ENCODE measurements at regions not wholly inside any gene's neighbourhood (a gene's known extent, or its start where the extent isn't known, plus 50 kb on each side); places are given as distances from the start of the nearest gene placed in this dataset.

- in situ Hi-C loops (cut with MboI; ENCODE audit: low pct_unique_long_range_greater_than_20kb in 2 of 9, low sequenced_read_pairs in 9 of 9, unreplicated experiment in 9 of 9) = loop anchor here in 1 of 9 experiments (25.0 kb wide), 1 partner anchor 99 kb away; no protein-coding TSS in a partner anchor
- no peaks in the 10 kb centered on the region for H3K4me1 ChIP-seq (replicated peaks in 1 of 2)
- WGBS, 10 experiments = 0 to 52% (median 23%) methylated on average over 2 to 5 of the region's 6 CpGs; no CpG with 5 or more reads in 1 of the 10 experiments
- no peak overlapping the region for H3K4me3 ChIP-seq
- no peak for ATAC-seq (replicated peaks in 6 of 8)
- no peak overlapping the region for H3K27ac ChIP-seq
Measured at GRCh38 chr12:126663304-126664094, 1598.3 kb downstream of the AACS start.

GRCh38 chr12:126667339-126667738 is 1599.6 kb upstream of the TMEM132C start:
- in situ Hi-C loops (cut with MboI; ENCODE audit: low pct_unique_long_range_greater_than_20kb in 2 of 9, low sequenced_read_pairs in 9 of 9, unreplicated experiment in 9 of 9) = loop anchor here in 1 of 9 experiments (25.0 kb wide), 1 partner anchor 95 kb away; no protein-coding TSS in a partner anchor
- Histone ChIP-seq H3K4me3 (no peak overlapping the region), H3K4me1 (replicated peaks in 1 of 2) (no peaks in the 10 kb centered on the region), H3K27ac (no peak overlapping the region)
- 0 to 60% (median 26%) methylated on average over 1 to 4 of the region's 4 CpGs; no CpG with 5 or more reads in 2 of the 10 experiments for WGBS, 10 experiments
- no peak for ATAC-seq (replicated peaks in 6 of 8)

- no peaks in the 10 kb centered on the region for H3K4me1 ChIP-seq (replicated peaks in 1 of 2)
- in situ Hi-C loops (cut with MboI; ENCODE audit: low pct_unique_long_range_greater_than_20kb in 2 of 9, low sequenced_read_pairs in 9 of 9, unreplicated experiment in 9 of 9) = loop anchor here in 1 of 9 experiments (25.0 kb wide), 1 partner anchor 94 kb away; no protein-coding TSS in a partner anchor
- H3K27ac ChIP-seq = no peak overlapping the region
Measured at GRCh38 chr12:126668538-126668937, 1598.4 kb upstream of the TMEM132C start.

GRCh38 chr12:126668961-126669360 is 1598.0 kb upstream of the TMEM132C start:
- Histone ChIP-seq H3K27ac (no peak overlapping the region), H3K4me3 (no peak overlapping the region), H3K4me1 (replicated peaks in 1 of 2) (no peaks in the 10 kb centered on the region)
- ATAC-seq (replicated peaks in 6 of 8) = no peak
- in situ Hi-C loops (cut with MboI; ENCODE audit: low pct_unique_long_range_greater_than_20kb in 2 of 9, low sequenced_read_pairs in 9 of 9, unreplicated experiment in 9 of 9) = loop anchor here in 1 of 9 experiments (25.0 kb wide), 1 partner anchor 93 kb away; no protein-coding TSS in a partner anchor
- WGBS, 10 experiments = 0 to 71% (median 30%) methylated on average over 1 to 2 of the region's 2 CpGs; no CpG with 5 or more reads in 1 of the 10 experiments

More at GRCh38 chr12:126668538-126668937, 1598.4 kb upstream of the TMEM132C start:
- ATAC-seq (replicated peaks in 6 of 8) = peak in 1 of 8 experiments; percentile 61
- WGBS, 10 experiments = 0 to 40% (median 20%) methylated on average over 1 of the region's 1 CpG; no CpG with 5 or more reads in 5 of the 10 experiments
- H3K4me3 ChIP-seq = no peak overlapping the region

- Histone ChIP-seq H3K4me3 (no peak overlapping the region), H3K27ac (no peak overlapping the region), H3K4me1 (replicated peaks in 1 of 2) (no peaks in the 10 kb centered on the region)
- peak in 1 of 8 experiments; percentile 57 for ATAC-seq (replicated peaks in 6 of 8)
- in situ Hi-C loops (cut with MboI; ENCODE audit: low pct_unique_long_range_greater_than_20kb in 2 of 9, low sequenced_read_pairs in 9 of 9, unreplicated experiment in 9 of 9) = no loop called here
Measured at GRCh38 chr12:126676434-126676833, 1590.5 kb upstream of the TMEM132C start.

- peak in 1 of 8 experiments; percentile 42 for ATAC-seq (replicated peaks in 6 of 8)
Measured at GRCh38 chr12:126681676-126682075, 1585.3 kb upstream of the TMEM132C start.

GRCh38 chr12:126684703-126685102 is 1582.3 kb upstream of the TMEM132C start:
- Histone ChIP-seq H3K4me1 (replicated peaks in 1 of 2) (no peaks in the 10 kb centered on the region), H3K4me3 (no peak overlapping the region), H3K27ac (no peak overlapping the region)
- no peak for ATAC-seq (replicated peaks in 6 of 8)
- in situ Hi-C loops (cut with MboI; ENCODE audit: low pct_unique_long_range_greater_than_20kb in 2 of 9, low sequenced_read_pairs in 9 of 9, unreplicated experiment in 9 of 9) = no loop called here
- 0 to 86% (median 60%) methylated on average over 1 of the region's 1 CpG; no CpG with 5 or more reads in 6 of the 10 experiments for WGBS, 10 experiments

More at GRCh38 chr12:126681676-126682075, 1585.3 kb upstream of the TMEM132C start:
- Histone ChIP-seq H3K4me1 (replicated peaks in 1 of 2) (no peaks in the 10 kb centered on the region), H3K27ac (no peak overlapping the region), H3K4me3 (no peak overlapping the region)
- in situ Hi-C loops (cut with MboI; ENCODE audit: low pct_unique_long_range_greater_than_20kb in 2 of 9, low sequenced_read_pairs in 9 of 9, unreplicated experiment in 9 of 9) = no loop called here
- 0 to 67% (median 16%) methylated on average over 1 to 2 of the region's 2 CpGs; no CpG with 5 or more reads in 4 of the 10 experiments for WGBS, 10 experiments

GRCh38 chr12:126685636-126686035 is 1581.3 kb upstream of the TMEM132C start:
- in situ Hi-C loops (cut with MboI; ENCODE audit: low pct_unique_long_range_greater_than_20kb in 2 of 9, low sequenced_read_pairs in 9 of 9, unreplicated experiment in 9 of 9) = no loop called here
- 0 to 17% methylated on average over 1 of the region's 1 CpG; no CpG with 5 or more reads in 8 of the 10 experiments for WGBS, 10 experiments

GRCh38 chr12:126688556-126688955 is 1578.4 kb upstream of the TMEM132C start:
- in situ Hi-C loops (cut with MboI; ENCODE audit: low pct_unique_long_range_greater_than_20kb in 2 of 9, low sequenced_read_pairs in 9 of 9, unreplicated experiment in 9 of 9) = no loop called here
- 21 to 87% (median 52%) methylated on average over 1 to 4 of the region's 4 CpGs; no CpG with 5 or more reads in 3 of the 10 experiments for WGBS, 10 experiments
- no peak overlapping the region for H3K4me3 ChIP-seq
- H3K27ac ChIP-seq = no peak overlapping the region
- ATAC-seq (replicated peaks in 6 of 8) = no peak
- H3K4me1 ChIP-seq (replicated peaks in 1 of 2) = no peaks in the 10 kb centered on the region

More at GRCh38 chr12:126685636-126686035, 1581.3 kb upstream of the TMEM132C start:
- no peak for ATAC-seq (replicated peaks in 6 of 8)
- Histone ChIP-seq H3K27ac (no peak overlapping the region), H3K4me1 (replicated peaks in 1 of 2) (no peaks in the 10 kb centered on the region), H3K4me3 (no peak overlapping the region)

- ATAC-seq (replicated peaks in 6 of 8) = no peak
- no peaks in the 10 kb centered on the region for H3K4me1 ChIP-seq (replicated peaks in 1 of 2)
- in situ Hi-C loops (cut with MboI; ENCODE audit: low pct_unique_long_range_greater_than_20kb in 2 of 9, low sequenced_read_pairs in 9 of 9, unreplicated experiment in 9 of 9) = no loop called here
- H3K27ac ChIP-seq = no peak overlapping the region
- H3K4me3 ChIP-seq = no peak overlapping the region
- 6 to 100% (median 45%) methylated on average over 1 to 3 of the region's 3 CpGs; no CpG with 5 or more reads in 2 of the 10 experiments for WGBS, 10 experiments
Measured at GRCh38 chr12:126700096-126700495, 1566.9 kb upstream of the TMEM132C start.

- no peaks in the 10 kb centered on the region for H3K4me1 ChIP-seq (replicated peaks in 1 of 2)
- no peak overlapping the region for H3K27ac ChIP-seq
- in situ Hi-C loops (cut with MboI; ENCODE audit: low pct_unique_long_range_greater_than_20kb in 2 of 9, low sequenced_read_pairs in 9 of 9, unreplicated experiment in 9 of 9) = no loop called here
- no peak for ATAC-seq (replicated peaks in 6 of 8)
- H3K4me3 ChIP-seq = no peak overlapping the region
- WGBS, 10 experiments = 19 to 90% (median 67%) methylated on average over 1 to 4 of the region's 4 CpGs; no CpG with 5 or more reads in 2 of the 10 experiments
Measured at GRCh38 chr12:126704609-126705008, 1562.4 kb upstream of the TMEM132C start.

GRCh38 chr12:126706300-126706699 is 1560.7 kb upstream of the TMEM132C start:
- ATAC-seq (replicated peaks in 6 of 8) = no peak
- in situ Hi-C loops (cut with MboI; ENCODE audit: low pct_unique_long_range_greater_than_20kb in 2 of 9, low sequenced_read_pairs in 9 of 9, unreplicated experiment in 9 of 9) = no loop called here
- 0 to 40% (median 24%) methylated on average over 1 to 4 of the region's 4 CpGs; no CpG with 5 or more reads in 2 of the 10 experiments for WGBS, 10 experiments
- no peak overlapping the region for H3K27ac ChIP-seq
- no peak overlapping the region for H3K4me3 ChIP-seq
- H3K4me1 ChIP-seq (replicated peaks in 1 of 2) = no peaks in the 10 kb centered on the region

GRCh38 chr12:126708492-126708896 is 1558.5 kb upstream of the TMEM132C start:
- in situ Hi-C loops (cut with MboI; ENCODE audit: low pct_unique_long_range_greater_than_20kb in 2 of 9, low sequenced_read_pairs in 9 of 9, unreplicated experiment in 9 of 9) = no loop called here
- peak in 3 of 8 experiments; percentile 92 to 97 (median 92) for ATAC-seq (replicated peaks in 6 of 8)
- Histone ChIP-seq H3K4me1 (replicated peaks in 1 of 2) (no peaks in the 10 kb centered on the region), H3K27ac (no peak overlapping the region), H3K4me3 (no peak overlapping the region)
- 0 to 80% (median 19%) methylated on average over 1 to 3 of the region's 3 CpGs; no CpG with 5 or more reads in 1 of the 10 experiments for WGBS, 10 experiments

Measured in motor neuron (in vitro differentiated cells).